HG03378 (cell line): ENCODE measurements at regions not wholly inside any gene's neighbourhood (a gene's known extent, or its start where the extent isn't known, plus 50 kb on each side); places are given as distances from the start of the nearest gene placed in this dataset.
"Not testable (repeated sequence)": the region's sequence is repeated elsewhere in the genome, so short reads cannot be mapped to it uniquely, and the experiment has no call there.

Source experiments
- ATAC-seq: cut with Tn5 transposase; IDR thresholded peaks from one replicate; pipeline ENCODE4 v1.9.1; 2021; ENCODE audit warnings: mild to moderate bottlenecking, moderate library complexity; ENCODE audit not compliant: unreplicated experiment

GRCh38 chr16:64265756-64266155 lies 856.1 kb downstream of the CDH11 start:
- no peak for ATAC-seq

- ATAC-seq = not testable (repeated sequence)
Observed at GRCh38 chr16:64260631-64261401, 861.0 kb downstream of the CDH11 start.

GRCh38 chr16:64254443-64255367 lies 867.2 kb downstream of the CDH11 start:
- no peak for ATAC-seq

- no peak for ATAC-seq
Observed at GRCh38 chr16:64253525-64253924, 868.3 kb downstream of the CDH11 start.

- no peak for ATAC-seq
Observed at GRCh38 chr16:64253096-64253495, 868.8 kb downstream of the CDH11 start.

- ATAC-seq = no peak
Observed at GRCh38 chr16:64251742-64252141, 870.1 kb downstream of the CDH11 start.

- no peak for ATAC-seq
Observed at GRCh38 chr16:64250866-64251265, 871.0 kb downstream of the CDH11 start.

GRCh38 chr16:64242492-64242891 lies 879.4 kb downstream of the CDH11 start:
- no peak for ATAC-seq

GRCh38 chr16:64240586-64240985 lies 881.3 kb downstream of the CDH11 start:
- ATAC-seq = no peak

GRCh38 chr16:64238571-64238970 lies 883.3 kb downstream of the CDH11 start:
- ATAC-seq = no peak

GRCh38 chr16:64236316-64236715 lies 885.5 kb downstream of the CDH11 start:
- no peak for ATAC-seq

GRCh38 chr16:64234200-64234599 lies 887.7 kb downstream of the CDH11 start:
- ATAC-seq = no peak

- no peak for ATAC-seq
Observed at GRCh38 chr16:64225696-64226095, 896.2 kb downstream of the CDH11 start.

- ATAC-seq = no peak
Observed at GRCh38 chr16:64225036-64225435, 896.8 kb downstream of the CDH11 start.

- ATAC-seq = no peak
Observed at GRCh38 chr16:64217789-64218535, 903.9 kb downstream of the CDH11 start.

- no peak for ATAC-seq
Observed at GRCh38 chr16:64215730-64216129, 906.1 kb downstream of the CDH11 start.

- ATAC-seq = no peak
Observed at GRCh38 chr16:64211331-64211730, 910.5 kb downstream of the CDH11 start.

GRCh38 chr16:64206862-64207261 lies 915.0 kb downstream of the CDH11 start:
- no peak for ATAC-seq

- ATAC-seq = no peak
Observed at GRCh38 chr16:64203126-64203525, 918.7 kb downstream of the CDH11 start.

- ATAC-seq = no peak
Observed at GRCh38 chr16:64202571-64202970, 919.3 kb downstream of the CDH11 start.

- ATAC-seq = no peak
Observed at GRCh38 chr16:64196444-64196843, 925.4 kb downstream of the CDH11 start.
